Naive thymus-derived CD4-positive, alpha-beta T cell (primary cell): ENCODE measurements at regions not wholly inside any gene's neighbourhood (a gene's known extent, or its start where the extent isn't known, plus 50 kb on each side); places are given as distances from the start of the nearest gene placed in this dataset.

ENCODE experiments used
- ATAC-seq: fragments of 150-1000 bp; cut with Tn5 transposase; 2 replicates; pipeline ENCODE4 v1.10.0; 2021; ENCODE audit warnings: mild to moderate bottlenecking, moderate library complexity
- CTCF ChIA-PET: fragments of 350-600 bp; sonication (Branson Sonifier 250); formaldehyde crosslinking; loops from one replicate; lab custom pipeline; 2021; ENCODE audit warnings: antibody characterized with exemption; lab: Charles Lee
- POLR2A ChIA-PET: fragments of 350-600 bp; sonication (Branson Sonifier 250); formaldehyde crosslinking; loops from one replicate; lab custom pipeline; 2021; ENCODE audit warnings: antibody characterized with exemption, inconsistent platforms; lab: Charles Lee
- DNase-seq, 9 donors: peaks; one replicate each; pipeline versions ENCODE4 v3.0.0 to v3.0.0-alpha.2; 2020 to 2022; ENCODE audit warnings: mixed read lengths in 1 of 9
- H3K27ac ChIP-seq: one replicate; pipeline ENCODE4 v1.7.0; 2013; ENCODE audit warnings: mild to moderate bottlenecking, low read depth, low read length, moderate library complexity
- H3K27me3 ChIP-seq, 2 donors: one replicate each; pipeline ENCODE4 v1.7.0; 2013; ENCODE audit warnings: low read length in 2 of 2, mild to moderate bottlenecking in 2 of 2, moderate library complexity in 2 of 2; ENCODE audit not compliant: control insufficient read depth in 2 of 2, insufficient read depth in 2 of 2
- H3K36me3 ChIP-seq, 3 experiments: 1 replicate in 2 of 3; 2 replicates in 1 of 3; pipeline ENCODE4 v1.7.0; 2013; ENCODE audit warnings: low read length in 3 of 3, mild to moderate bottlenecking in 3 of 3, moderate library complexity in 1 of 3; ENCODE audit not compliant: insufficient read depth in 3 of 3, control insufficient read depth in 2 of 3
- H3K4me1 ChIP-seq, 2 donors: one replicate each; pipeline ENCODE4 v1.7.0; 2013; ENCODE audit warnings: low read length in 2 of 2, mild to moderate bottlenecking in 2 of 2, moderate library complexity in 1 of 2; ENCODE audit not compliant: control insufficient read depth in 2 of 2, insufficient read depth in 2 of 2
- H3K4me3 ChIP-seq: 2 replicates; pipeline ENCODE4 v1.7.0; 2013; ENCODE audit warnings: mild to moderate bottlenecking, low read length
- H3K9me3 ChIP-seq, 3 experiments: 1 replicate in 2 of 3; 2 replicates in 1 of 3; pipeline ENCODE4 v1.7.0; 2013; ENCODE audit warnings: low read length in 3 of 3; ENCODE audit not compliant: control insufficient read depth in 2 of 3
- H3K27ac Mint-ChIP-seq, 9 donors: one replicate each; pipeline ENCODE4 v1.8.0; 2020 to 2022; ENCODE audit warnings: mixed read lengths in 9 of 9, mild to moderate bottlenecking in 8 of 9, moderate library complexity in 5 of 9, inconsistent platforms in 2 of 9
- H3K27me3 Mint-ChIP-seq, 5 donors: one replicate each; pipeline ENCODE4 v1.8.0; 2021 to 2022; ENCODE audit warnings: mixed read lengths in 5 of 5, mild to moderate bottlenecking in 1 of 5
- H3K36me3 Mint-ChIP-seq, 5 donors: one replicate each; pipeline ENCODE4 v1.8.0; 2020 to 2022; ENCODE audit warnings: mixed read lengths in 5 of 5, mild to moderate bottlenecking in 3 of 5, inconsistent platforms in 1 of 5
- H3K4me1 Mint-ChIP-seq, 7 donors: one replicate each; pipeline ENCODE4 v1.8.0; 2020 to 2022; ENCODE audit warnings: mixed read lengths in 7 of 7, mild to moderate bottlenecking in 3 of 7, inconsistent platforms in 1 of 7
- H3K4me3 Mint-ChIP-seq, 10 donors: one replicate each; pipeline ENCODE4 v1.8.0; 2020 to 2022; ENCODE audit warnings: mild to moderate bottlenecking in 10 of 10, mixed read lengths in 10 of 10, moderate library complexity in 6 of 10, inconsistent platforms in 2 of 10
- H3K9me3 Mint-ChIP-seq, 11 donors: one replicate each; pipeline ENCODE4 v1.8.0; 2020 to 2022; ENCODE audit warnings: mixed read lengths in 11 of 11, mild to moderate bottlenecking in 4 of 11, inconsistent platforms in 1 of 11, moderate library complexity in 1 of 11
- intact Hi-C, 2 donors: fragments of 100-400 bp; cut with micrococcal nuclease; formaldehyde crosslinking; loops; one replicate each; pipeline ENCODE4 v1.15.1; 2023

DNA sequence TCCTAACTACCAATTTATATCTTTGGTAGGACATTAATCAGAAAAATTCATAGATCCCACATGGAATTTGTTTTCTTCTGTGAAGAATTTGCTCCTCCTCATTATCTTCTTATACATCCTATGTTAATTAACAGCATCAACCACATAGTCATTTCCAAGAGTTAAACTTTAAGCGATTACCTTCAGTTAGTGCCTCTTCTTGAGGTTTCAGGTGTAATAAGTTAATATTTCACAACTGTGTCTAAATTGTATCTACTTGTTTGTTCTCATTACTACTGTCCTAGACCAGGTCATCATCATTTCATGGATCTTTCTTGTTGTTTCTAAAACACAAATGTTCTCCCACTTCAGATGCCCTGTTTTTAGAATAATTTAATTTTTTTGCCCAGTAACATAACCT, 457.9 kb downstream of the FAT4 start:
- DNase-seq, result no peak
- Histone ChIP-seq H3K4me3 (no peak overlapping the region), H3K27ac (no peak overlapping the region), H3K27me3 (no peaks in the 10 kb centered on the region), H3K9me3 (no peaks in the 10 kb centered on the region), H3K36me3 (no peaks in the 10 kb centered on the region), H3K4me1 (no peaks in the 10 kb centered on the region)
- intact Hi-C loops, result no loop called here
- no peaks in the 10 kb centered on the region for H3K4me1 Mint-ChIP-seq
- no peak overlapping the region for H3K4me3 Mint-ChIP-seq
- ATAC-seq, result no peak
- peaks cover 3 to 29% (median 9%) of the 10 kb centered on the region in 11 donors for H3K9me3 Mint-ChIP-seq
- H3K36me3 Mint-ChIP-seq, result peaks cover 0 to 6% (median 0%) of the 10 kb centered on the region in 5 donors
- POLR2A ChIA-PET, result no interaction called here
- CTCF ChIA-PET, result no interaction called here
- H3K27ac Mint-ChIP-seq, result no peak overlapping the region
- no peaks in the 10 kb centered on the region for H3K27me3 Mint-ChIP-seq

DNA sequence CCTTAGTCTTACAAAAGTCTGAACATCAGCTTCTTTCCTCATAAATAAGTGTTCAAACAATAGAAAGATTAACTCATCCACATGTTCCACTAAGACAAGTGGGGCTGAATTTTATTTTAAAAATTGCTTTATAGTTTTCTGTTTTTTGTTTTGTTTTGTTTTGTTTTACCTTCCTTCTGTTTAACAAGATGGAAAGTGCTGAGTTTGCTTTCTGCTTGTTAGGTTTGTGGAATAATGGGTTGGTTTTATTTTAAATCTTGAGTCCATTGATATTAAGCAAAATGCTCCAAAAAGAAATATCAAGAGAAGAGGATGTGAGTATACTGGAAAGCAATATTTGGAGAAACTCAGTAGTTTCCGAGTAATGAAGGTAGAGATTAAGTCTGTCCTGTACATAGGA, 458.7 kb downstream of the FAT4 start:
- Mint-ChIP-seq H3K4me1 (no peaks in the 10 kb centered on the region), H3K36me3 (peaks cover 0 to 6% (median 0%) of the 10 kb centered on the region in 5 donors), H3K4me3 (no peak overlapping the region), H3K9me3 (peaks cover 4 to 32% (median 9%) of the 10 kb centered on the region in 11 donors), H3K27ac (no peak overlapping the region), H3K27me3 (no peaks in the 10 kb centered on the region)
- POLR2A ChIA-PET, result no interaction called here
- Histone ChIP-seq H3K4me3 (no peak overlapping the region), H3K27me3 (no peaks in the 10 kb centered on the region), H3K36me3 (no peaks in the 10 kb centered on the region), H3K27ac (no peak overlapping the region), H3K4me1 (no peaks in the 10 kb centered on the region), H3K9me3 (no peaks in the 10 kb centered on the region)
- intact Hi-C loops, result no loop called here
- ATAC-seq (no peak), DNase-seq (no peak)
- CTCF ChIA-PET, result no interaction called here

DNA sequence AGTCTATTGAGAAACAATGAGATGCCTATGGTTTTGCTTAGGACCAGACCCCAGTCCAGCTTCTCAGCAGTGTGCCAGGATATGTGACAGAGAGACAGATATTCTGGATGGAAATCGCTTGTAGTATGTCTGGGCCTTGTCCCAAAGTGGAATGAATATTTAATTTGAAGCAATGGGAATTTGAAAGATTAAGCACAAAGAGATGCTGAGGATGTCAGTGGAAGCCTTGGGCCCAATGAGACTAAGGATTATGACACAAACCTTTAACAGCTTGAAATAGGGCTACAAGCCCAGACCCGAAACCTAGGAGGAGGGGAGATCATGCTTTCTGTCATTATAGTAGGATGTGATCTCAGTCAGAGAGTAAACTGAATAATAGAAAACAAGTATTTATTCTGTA, 459.2 kb downstream of the FAT4 start:
- Mint-ChIP-seq H3K4me1 (no peaks in the 10 kb centered on the region), H3K36me3 (peaks cover 0 to 6% (median 0%) of the 10 kb centered on the region in 5 donors), H3K27ac (no peak overlapping the region), H3K4me3 (no peak overlapping the region), H3K27me3 (no peaks in the 10 kb centered on the region), H3K9me3 (peaks cover 4 to 33% (median 9%) of the 10 kb centered on the region in 11 donors)
- Histone ChIP-seq H3K9me3 (no peaks in the 10 kb centered on the region), H3K36me3 (no peaks in the 10 kb centered on the region), H3K27ac (no peak overlapping the region), H3K4me1 (no peaks in the 10 kb centered on the region), H3K4me3 (no peak overlapping the region), H3K27me3 (no peaks in the 10 kb centered on the region)
- ChIA-PET POLR2A (no interaction called here), CTCF (no interaction called here)
- no peak for ATAC-seq
- no peak for DNase-seq
- intact Hi-C loops, result no loop called here

DNA sequence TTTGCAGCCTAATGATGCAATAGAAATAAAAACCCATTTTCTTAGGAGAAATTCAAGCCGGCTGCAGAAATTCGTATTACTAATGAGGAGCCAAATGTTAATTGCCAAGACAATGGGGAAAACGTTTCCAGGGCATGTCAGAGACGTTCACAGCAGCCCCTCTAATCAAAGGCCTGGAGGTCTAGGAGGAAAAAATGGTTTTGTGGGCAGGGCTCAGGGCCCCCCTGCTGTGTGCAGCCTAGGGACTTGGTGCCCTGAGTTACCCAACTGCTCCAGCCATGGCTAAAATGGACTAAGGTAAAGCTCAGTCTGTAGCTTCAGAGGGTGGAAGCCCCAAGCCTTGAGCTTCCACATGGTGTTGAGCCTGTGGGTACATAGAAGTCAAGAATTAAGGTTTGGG, 461.4 kb downstream of the FAT4 start:
- Histone ChIP-seq H3K9me3 (no peaks in the 10 kb centered on the region), H3K27ac (no peak overlapping the region), H3K4me1 (no peaks in the 10 kb centered on the region), H3K36me3 (no peaks in the 10 kb centered on the region), H3K4me3 (no peak overlapping the region), H3K27me3 (no peaks in the 10 kb centered on the region)
- Mint-ChIP-seq H3K27me3 (no peaks in the 10 kb centered on the region), H3K27ac (no peak overlapping the region), H3K9me3 (peaks cover 5 to 33% (median 11%) of the 10 kb centered on the region in 11 donors), H3K4me3 (no peak overlapping the region), H3K36me3 (peaks cover 0 to 6% (median 0%) of the 10 kb centered on the region in 5 donors), H3K4me1 (no peaks in the 10 kb centered on the region)
- ATAC-seq (no peak), DNase-seq (no peak)
- POLR2A ChIA-PET, result no interaction called here
- intact Hi-C loops, result no loop called here
- CTCF ChIA-PET, result no interaction called here

DNA sequence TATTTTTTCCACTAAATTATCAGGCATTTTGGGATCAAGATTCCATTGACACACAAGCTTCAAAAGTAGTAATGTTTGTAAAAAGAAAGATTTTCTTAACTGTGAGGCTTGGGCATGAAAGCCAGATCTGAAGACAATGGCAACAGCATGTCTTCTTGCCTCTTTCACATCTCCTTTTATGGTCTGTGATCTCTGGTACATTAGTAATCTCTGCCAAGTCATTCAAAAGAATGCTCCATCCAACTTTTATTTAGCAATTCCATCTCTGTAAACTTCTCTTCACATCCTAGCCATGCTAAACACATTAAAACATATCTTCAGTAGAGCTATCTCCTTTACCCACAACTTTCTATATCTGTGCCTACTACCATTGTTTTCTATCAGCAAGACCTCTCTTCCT, 465.4 kb downstream of the FAT4 start:
- POLR2A ChIA-PET, result no interaction called here
- no peak for DNase-seq
- H3K4me3 ChIP-seq, result no peak overlapping the region
- H3K9me3 ChIP-seq, result no peaks in the 10 kb centered on the region
- Mint-ChIP-seq H3K4me3 (no peak overlapping the region), H3K9me3 (peaks cover 0 to 24% (median 5%) of the 10 kb centered on the region in 11 donors), H3K36me3 (peaks cover 0 to 6% (median 0%) of the 10 kb centered on the region in 5 donors), H3K27me3 (no peaks in the 10 kb centered on the region), H3K4me1 (no peaks in the 10 kb centered on the region), H3K27ac (no peak overlapping the region)
- H3K36me3 ChIP-seq, result no peaks in the 10 kb centered on the region
- intact Hi-C loops, result no loop called here
- CTCF ChIA-PET, result no interaction called here
- no peak overlapping the region for H3K27ac ChIP-seq
- no peaks in the 10 kb centered on the region for H3K27me3 ChIP-seq
- no peak for ATAC-seq
- no peaks in the 10 kb centered on the region for H3K4me1 ChIP-seq

DNA sequence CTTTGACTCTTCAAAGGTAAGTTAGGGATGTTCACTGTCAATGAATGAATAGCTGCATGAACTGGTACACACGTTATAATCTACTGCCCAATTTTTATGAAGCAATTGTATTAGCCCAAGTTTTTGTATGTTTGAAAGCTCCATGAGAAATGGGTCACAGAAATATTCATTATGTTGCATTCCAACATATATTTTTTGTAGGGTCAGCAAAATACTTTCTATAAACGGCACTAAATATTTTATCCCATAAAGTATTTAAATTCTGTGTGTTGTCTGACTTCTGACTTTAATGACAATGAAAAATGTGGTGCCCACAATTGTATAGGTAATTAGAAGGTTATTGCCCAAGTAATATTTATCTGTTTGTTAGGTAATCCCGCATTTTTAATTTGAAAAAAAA, 466.0 kb downstream of the FAT4 start:
- Histone ChIP-seq H3K9me3 (no peaks in the 10 kb centered on the region), H3K27ac (no peak overlapping the region), H3K4me3 (no peak overlapping the region), H3K27me3 (no peaks in the 10 kb centered on the region), H3K4me1 (no peaks in the 10 kb centered on the region), H3K36me3 (no peaks in the 10 kb centered on the region)
- ATAC-seq (no peak), DNase-seq (no peak)
- Mint-ChIP-seq H3K36me3 (peaks cover 0 to 6% (median 0%) of the 10 kb centered on the region in 5 donors), H3K4me3 (no peak overlapping the region), H3K4me1 (no peaks in the 10 kb centered on the region), H3K9me3 (peaks cover 0 to 20% (median 4%) of the 10 kb centered on the region in 11 donors), H3K27ac (no peak overlapping the region), H3K27me3 (no peaks in the 10 kb centered on the region)
- CTCF ChIA-PET, result no interaction called here
- intact Hi-C loops, result no loop called here
- POLR2A ChIA-PET, result no interaction called here

DNA sequence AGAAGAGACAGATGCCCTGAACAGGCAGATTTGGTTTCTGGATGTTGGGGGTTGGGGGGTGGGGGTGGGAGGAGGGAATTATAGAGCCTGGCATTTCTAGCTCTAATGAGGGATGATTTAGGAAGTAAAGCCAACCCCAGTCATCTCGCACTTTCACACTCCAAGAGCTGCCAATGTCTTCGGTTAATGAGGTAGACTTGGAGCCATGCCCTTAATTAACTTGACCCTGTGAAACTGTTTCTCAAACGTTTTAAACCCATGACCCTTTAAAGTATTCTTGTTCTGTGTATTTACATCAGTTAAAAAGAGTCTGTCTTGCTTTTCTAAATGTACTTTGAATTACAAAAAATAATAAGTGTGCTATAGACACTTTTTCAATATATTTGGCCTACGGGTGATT, 466.9 kb downstream of the FAT4 start:
- no peaks in the 10 kb centered on the region for H3K4me1 ChIP-seq
- H3K9me3 ChIP-seq, result no peaks in the 10 kb centered on the region
- intact Hi-C loops, result no loop called here
- ChIA-PET CTCF (no interaction called here), POLR2A (no interaction called here)
- no peak overlapping the region for H3K4me3 Mint-ChIP-seq
- no peak overlapping the region for H3K4me3 ChIP-seq
- H3K27ac Mint-ChIP-seq, result no peak overlapping the region
- H3K27me3 ChIP-seq, result no peaks in the 10 kb centered on the region
- H3K36me3 ChIP-seq, result no peaks in the 10 kb centered on the region
- peaks cover 0 to 14% (median 4%) of the 10 kb centered on the region in 11 donors for H3K9me3 Mint-ChIP-seq
- no peaks in the 10 kb centered on the region for H3K4me1 Mint-ChIP-seq
- H3K36me3 Mint-ChIP-seq, result peaks cover 0 to 6% (median 0%) of the 10 kb centered on the region in 5 donors
- DNase-seq (no peak), ATAC-seq (no peak)
- H3K27me3 Mint-ChIP-seq, result no peaks in the 10 kb centered on the region
- H3K27ac ChIP-seq, result no peak overlapping the region
